Neural progenitor cell (in vitro differentiated cells): ENCODE measurements at regions not wholly inside any gene's neighbourhood (a gene's known extent, or its start where the extent isn't known, plus 50 kb on each side); places are given as distances from the start of the nearest gene placed in this dataset.

Experiments
- DNase-seq: peaks from one replicate; pipeline ENCODE4 v3.0.0-alpha.2; 2016; ENCODE audit warnings: low spot score
- H2AFZ ChIP-seq: fragments of 200-600 bp; sonication (generic); replicated peaks from 2 replicates; pipeline ENCODE4 v1.6.1; 2016; ENCODE audit warnings: antibody characterized with exemption
- H3F3A ChIP-seq: fragments of 200-600 bp; sonication (generic); 2 replicates; pipeline ENCODE4 v1.6.1; 2016; ENCODE audit warnings: antibody characterized with exemption, low read depth
- H3K27ac ChIP-seq: fragments of 200-600 bp; sonication (generic); 2 replicates; pipeline ENCODE4 v1.5.1; 2016; ENCODE audit warnings: mild to moderate bottlenecking
- H3K27me3 ChIP-seq: fragments of 200-600 bp; sonication (generic); 2 replicates; pipeline ENCODE4 v1.6.1; 2016; ENCODE audit warnings: mild to moderate bottlenecking, moderate library complexity
- H3K36me3 ChIP-seq: fragments of 200-600 bp; sonication (generic); 2 replicates; pipeline ENCODE4 v1.5.1; 2016
- H3K4me1 ChIP-seq: fragments of 200-600 bp; sonication (generic); 2 replicates; pipeline ENCODE4 v1.6.1; 2016; ENCODE audit warnings: mixed run types
- H3K4me2 ChIP-seq: fragments of 200-600 bp; sonication (generic); 2 replicates; pipeline ENCODE4 v1.6.1; 2016
- H3K4me3 ChIP-seq: fragments of 200-600 bp; sonication (generic); 2 replicates; pipeline ENCODE4 v1.5.1; 2016
- H3K79me2 ChIP-seq: fragments of 200-600 bp; sonication (generic); 2 replicates; pipeline ENCODE4 v1.6.1; 2016; ENCODE audit warnings: low read depth
- H3K9ac ChIP-seq: fragments of 200-600 bp; sonication (generic); 2 replicates; pipeline ENCODE4 v1.6.1; 2016
- H3K9me3 ChIP-seq: fragments of 200-600 bp; sonication (generic); 2 replicates; pipeline ENCODE4 v1.5.1; 2016; ENCODE audit warnings: low read depth
- H4K20me1 ChIP-seq: fragments of 200-600 bp; sonication (generic); 2 replicates; pipeline ENCODE4 v1.6.1; 2016; ENCODE audit warnings: low read depth
- H3K27ac Mint-ChIP-seq: 3 replicates; pipeline ENCODE4 v1.8.0; 2021; ENCODE audit warnings: mixed read lengths
- H3K27me3 Mint-ChIP-seq: 2 replicates; pipeline ENCODE4 v1.8.0; 2022; ENCODE audit warnings: low read depth, mild to moderate bottlenecking, inconsistent platforms, moderate library complexity, mixed read lengths; ENCODE audit not compliant: insufficient read depth
- H3K36me3 Mint-ChIP-seq: 3 replicates; pipeline ENCODE4 v1.8.0; 2021; ENCODE audit warnings: mixed read lengths
- H3K4me1 Mint-ChIP-seq: 3 replicates; pipeline ENCODE4 v1.8.0; 2021; ENCODE audit warnings: mixed read lengths
- H3K4me3 Mint-ChIP-seq: 3 replicates; pipeline ENCODE4 v1.8.0; 2021; ENCODE audit warnings: mild to moderate bottlenecking, moderate library complexity, mixed read lengths
- H3K9me3 Mint-ChIP-seq: 3 replicates; pipeline ENCODE4 v1.8.0; 2020; ENCODE audit warnings: mixed read lengths
- EZH2 ChIP-seq: fragments of 200-600 bp; sonication (generic); IDR thresholded peaks from 2 replicates; pipeline ENCODE4 v1.6.1; 2017; ENCODE audit warnings: antibody characterized with exemption, mild to moderate bottlenecking, moderate library complexity
- EZH2phosphoT487 ChIP-seq: fragments of 200-600 bp; sonication (generic); IDR thresholded peaks from 2 replicates; pipeline ENCODE4 v1.6.1; 2017; ENCODE audit warnings: antibody characterized with exemption
- TF ChIP-seq, protein P1 (sequence below): fragments of 200-600 bp; sonication (generic); IDR thresholded peaks from 2 replicates; pipeline ENCODE4 v1.5.1; 2017; ENCODE audit warnings: antibody characterized with exemption, mild to moderate bottlenecking

DNA sequence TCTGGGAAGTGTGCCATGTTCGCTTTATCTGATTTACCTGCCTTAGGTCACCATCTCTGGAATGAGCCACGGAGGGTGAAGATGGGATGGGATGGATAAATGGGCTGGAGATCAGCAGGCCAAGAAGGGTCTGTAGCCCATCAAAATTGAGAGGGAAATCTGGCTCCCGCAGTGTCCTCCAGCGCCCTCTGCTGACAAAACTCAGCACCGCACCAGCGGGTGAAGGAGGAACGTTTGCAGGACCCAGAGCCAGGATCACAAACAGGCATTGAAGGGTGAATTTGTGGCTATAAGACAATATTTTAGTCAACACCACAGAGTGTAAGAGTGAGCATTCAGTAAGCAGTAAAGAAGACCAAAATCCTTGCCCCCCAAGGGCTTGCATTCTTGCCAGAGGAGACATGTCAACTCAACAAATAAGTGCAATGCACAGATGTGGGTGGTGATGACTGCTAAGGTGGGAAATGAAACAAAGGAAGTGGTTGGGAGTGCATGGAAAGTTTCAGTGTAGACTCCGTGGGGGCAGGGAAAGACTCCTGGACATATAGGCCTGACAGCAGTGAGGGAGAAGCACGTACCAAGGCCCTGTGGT, 124.4 kb downstream of the TENT4A start:
- Histone ChIP-seq H3K79me2 (no peaks in the 10 kb centered on the region), H2AFZ (no peak overlapping the region), H3K27me3 (no peaks in the 10 kb centered on the region), H3K9ac (no peak overlapping the region), H3K4me3 (no peak overlapping the region), H3K27ac (no peak overlapping the region), H3F3A (no peaks in the 10 kb centered on the region), H3K36me3 (no peaks in the 10 kb centered on the region), H3K4me2 (no peak overlapping the region), H3K4me1 (no peaks in the 10 kb centered on the region), H3K9me3 (no peaks in the 10 kb centered on the region), H4K20me1 (no peaks in the 10 kb centered on the region)
- H3K4me3 Mint-ChIP-seq = no peak overlapping the region
- no peak for DNase-seq
- TF ChIP-seq, protein P1, sequence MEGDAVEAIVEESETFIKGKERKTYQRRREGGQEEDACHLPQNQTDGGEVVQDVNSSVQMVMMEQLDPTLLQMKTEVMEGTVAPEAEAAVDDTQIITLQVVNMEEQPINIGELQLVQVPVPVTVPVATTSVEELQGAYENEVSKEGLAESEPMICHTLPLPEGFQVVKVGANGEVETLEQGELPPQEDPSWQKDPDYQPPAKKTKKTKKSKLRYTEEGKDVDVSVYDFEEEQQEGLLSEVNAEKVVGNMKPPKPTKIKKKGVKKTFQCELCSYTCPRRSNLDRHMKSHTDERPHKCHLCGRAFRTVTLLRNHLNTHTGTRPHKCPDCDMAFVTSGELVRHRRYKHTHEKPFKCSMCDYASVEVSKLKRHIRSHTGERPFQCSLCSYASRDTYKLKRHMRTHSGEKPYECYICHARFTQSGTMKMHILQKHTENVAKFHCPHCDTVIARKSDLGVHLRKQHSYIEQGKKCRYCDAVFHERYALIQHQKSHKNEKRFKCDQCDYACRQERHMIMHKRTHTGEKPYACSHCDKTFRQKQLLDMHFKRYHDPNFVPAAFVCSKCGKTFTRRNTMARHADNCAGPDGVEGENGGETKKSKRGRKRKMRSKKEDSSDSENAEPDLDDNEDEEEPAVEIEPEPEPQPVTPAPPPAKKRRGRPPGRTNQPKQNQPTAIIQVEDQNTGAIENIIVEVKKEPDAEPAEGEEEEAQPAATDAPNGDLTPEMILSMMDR = peak; percentile 60
- TF ChIP-seq EZH2 = no peak
- H3K27ac Mint-ChIP-seq = peak overlapping the region; percentile 23
- H3K27me3 Mint-ChIP-seq = peaks cover 11% of the 10 kb centered on the region
- no peaks in the 10 kb centered on the region for H3K36me3 Mint-ChIP-seq
- no peaks in the 10 kb centered on the region for H3K4me1 Mint-ChIP-seq
- H3K9me3 Mint-ChIP-seq = peaks cover 10% of the 10 kb centered on the region

DNA sequence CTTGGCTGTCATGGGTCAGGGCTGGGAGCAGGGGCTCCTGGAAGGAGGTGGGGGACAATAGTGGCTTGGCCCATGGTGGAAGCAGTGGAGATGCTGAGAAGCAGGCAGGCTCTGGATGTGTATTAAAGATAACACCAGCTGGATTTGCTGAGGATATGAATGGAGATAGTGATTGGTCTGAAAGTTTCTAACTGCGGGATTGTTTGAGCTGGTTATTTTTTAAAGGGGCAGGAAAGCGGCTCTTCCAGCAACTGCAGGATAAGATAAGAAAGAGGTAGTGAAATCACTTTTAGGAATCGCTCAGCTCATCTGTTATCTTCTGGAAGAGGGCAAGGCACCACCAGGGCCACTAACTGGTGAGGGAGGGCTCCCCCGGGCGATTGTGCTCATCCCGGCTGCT, 125.5 kb downstream of the TENT4A start:
- no peaks in the 10 kb centered on the region for H3K4me1 ChIP-seq
- H3K9me3 Mint-ChIP-seq = peaks cover 10% of the 10 kb centered on the region
- no peaks in the 10 kb centered on the region for H3K4me1 Mint-ChIP-seq

DNA sequence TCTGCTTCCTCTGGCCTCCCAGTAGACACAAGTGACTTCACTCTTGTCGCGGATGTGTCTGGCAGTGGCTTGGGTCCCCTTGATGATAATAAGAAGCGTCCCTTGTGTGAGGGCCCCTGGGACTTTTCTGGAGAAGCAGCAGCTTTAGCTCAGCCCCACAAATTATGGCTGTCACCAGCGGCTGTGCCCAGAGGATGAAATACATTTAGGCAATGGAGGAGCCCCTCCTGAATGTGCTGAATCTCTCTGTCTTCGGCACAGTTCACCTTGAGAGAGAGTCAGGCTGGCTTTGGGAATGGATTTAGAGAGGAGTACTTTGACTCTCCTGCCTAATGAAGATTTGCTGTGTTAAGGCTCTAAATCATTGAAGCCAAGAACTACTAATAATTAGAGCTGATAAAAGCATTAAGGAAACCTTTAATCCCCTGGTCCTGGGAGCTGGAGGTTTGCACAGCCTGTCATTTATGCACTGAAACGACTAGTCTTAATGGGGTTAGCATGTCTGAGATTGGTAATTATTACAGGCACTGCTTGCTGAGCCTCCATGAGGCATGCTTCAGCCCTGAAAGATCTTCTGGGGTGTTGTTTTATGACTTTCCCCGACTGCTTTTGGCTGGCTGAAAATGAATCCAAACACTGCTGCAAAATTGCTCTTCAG, 127.0 kb downstream of the TENT4A start:
- Histone ChIP-seq H3F3A (no peaks in the 10 kb centered on the region), H3K79me2 (no peaks in the 10 kb centered on the region), H3K36me3 (no peaks in the 10 kb centered on the region), H4K20me1 (no peaks in the 10 kb centered on the region), H2AFZ (no peak overlapping the region), H3K4me2 (no peak overlapping the region), H3K27me3 (no peaks in the 10 kb centered on the region), H3K9ac (no peak overlapping the region), H3K4me1 (no peaks in the 10 kb centered on the region), H3K4me3 (no peak overlapping the region), H3K27ac (no peak overlapping the region), H3K9me3 (no peaks in the 10 kb centered on the region)
- Mint-ChIP-seq H3K4me3 (no peak overlapping the region), H3K27ac (no peak overlapping the region), H3K27me3 (peaks cover 11% of the 10 kb centered on the region), H3K36me3 (no peaks in the 10 kb centered on the region), H3K9me3 (peaks cover 10% of the 10 kb centered on the region), H3K4me1 (no peaks in the 10 kb centered on the region)
- DNase-seq = no peak
- TF ChIP-seq EZH2phosphoT487 (no peak), EZH2 (no peak)
- TF ChIP-seq, protein P1 = no peak

More for the DNA sequence above, 125.5 kb downstream of the TENT4A start:
- Histone ChIP-seq H3K27ac (no peak overlapping the region), H3K27me3 (no peaks in the 10 kb centered on the region), H3K4me2 (no peak overlapping the region), H3K36me3 (no peaks in the 10 kb centered on the region), H3K9ac (no peak overlapping the region), H3F3A (no peaks in the 10 kb centered on the region), H3K4me3 (no peak overlapping the region), H4K20me1 (no peaks in the 10 kb centered on the region), H2AFZ (no peak overlapping the region), H3K9me3 (no peaks in the 10 kb centered on the region), H3K79me2 (no peaks in the 10 kb centered on the region)
- Mint-ChIP-seq H3K27ac (no peak overlapping the region), H3K4me3 (no peak overlapping the region), H3K36me3 (no peaks in the 10 kb centered on the region), H3K27me3 (peaks cover 11% of the 10 kb centered on the region)
- TF ChIP-seq EZH2 (no peak), EZH2phosphoT487 (no peak)
- TF ChIP-seq, protein P1 = no peak
- no peak for DNase-seq
